HAP-1 (cell line): ENCODE measurements at regions not wholly inside any gene's neighbourhood (a gene's known extent, or its start where the extent isn't known, plus 50 kb on each side); places are given as distances from the start of the nearest gene placed in this dataset.
"Not testable (repeated sequence)": the region's sequence is repeated elsewhere in the genome, so short reads cannot be mapped to it uniquely, and the experiment has no call there.

Experiments
- DNase-seq, 2 experiments: peaks; one replicate each; pipeline ENCODE4 v3.0.0-alpha.2; 2016 to 2020; ENCODE audit warnings: low spot score in 2 of 2
- H3K27me3 ChIP-seq: fragments of 250-450 bp; sonication (Bioruptor Pico); 2 replicates; pipeline ENCODE4 v1.5.1; 2020; ENCODE audit warnings: low read depth, mild to moderate bottlenecking, moderate library complexity
- H3K36me3 ChIP-seq: fragments of 250-450 bp; sonication (Bioruptor Pico); replicated peaks from 2 replicates; pipeline ENCODE4 v1.5.1; 2020; ENCODE audit warnings: mild to moderate bottlenecking
- H3K4me1 ChIP-seq: fragments of 250-450 bp; sonication (Bioruptor Pico); 2 replicates; pipeline ENCODE4 v1.5.1; 2020; ENCODE audit warnings: mild to moderate bottlenecking
- H3K4me3 ChIP-seq: fragments of 250-450 bp; sonication (Bioruptor Pico); 2 replicates; pipeline ENCODE4 v1.5.1; 2020; ENCODE audit warnings: mild to moderate bottlenecking, moderate library complexity
- H3K9me3 ChIP-seq: fragments of 250-450 bp; sonication (Bioruptor Pico); 2 replicates; pipeline ENCODE4 v1.5.1; 2020; ENCODE audit warnings: mild to moderate bottlenecking, moderate library complexity
- in situ Hi-C: fragments of 300-500 bp; cut with MboI; formaldehyde crosslinking; loops from 3 replicates; pipeline ENCODE4 v1.14.3; 2020; ENCODE audit warnings: low sequenced_read_pairs, inconsistent platforms, mixed read lengths

- H3K27me3 ChIP-seq, H3K9me3 ChIP-seq, H3K36me3 ChIP-seq, DNase-seq, in situ Hi-C loops, H3K4me3 ChIP-seq, H3K4me1 ChIP-seq: not testable (repeated sequence)
Measured at GRCh38 chr6:51121380-51121976, 302.8 kb downstream of the TFAP2B start.

GRCh38 chr6:51129043-51129442, 310.4 kb downstream of the TFAP2B start:
- in situ Hi-C loops: no loop called here

GRCh38 chr6:51137777-51138176, 319.1 kb downstream of the TFAP2B start:
- no peaks in the 10 kb centered on the region for H3K4me1 ChIP-seq
- H3K36me3 ChIP-seq: no peaks in the 10 kb centered on the region
- H3K9me3 ChIP-seq: no peaks in the 10 kb centered on the region
- in situ Hi-C loops: no loop called here
- H3K4me3 ChIP-seq: no peak overlapping the region
- H3K27me3 ChIP-seq: no peaks in the 10 kb centered on the region
- no peak for DNase-seq

More at GRCh38 chr6:51129043-51129442, 310.4 kb downstream of the TFAP2B start:
- no peaks in the 10 kb centered on the region for H3K36me3 ChIP-seq
- no peak overlapping the region for H3K4me3 ChIP-seq
- DNase-seq: no peak
- no peaks in the 10 kb centered on the region for H3K9me3 ChIP-seq
- no peaks in the 10 kb centered on the region for H3K27me3 ChIP-seq
- no peaks in the 10 kb centered on the region for H3K4me1 ChIP-seq

GRCh38 chr6:51139950-51140385, 321.3 kb downstream of the TFAP2B start:
- in situ Hi-C loops: no loop called here
- H3K27me3 ChIP-seq: no peaks in the 10 kb centered on the region
- DNase-seq: no peak
- H3K4me1 ChIP-seq: no peaks in the 10 kb centered on the region
- no peak overlapping the region for H3K4me3 ChIP-seq
- no peaks in the 10 kb centered on the region for H3K9me3 ChIP-seq
- H3K36me3 ChIP-seq: no peaks in the 10 kb centered on the region

GRCh38 chr6:51141080-51141479, 322.4 kb downstream of the TFAP2B start:
- H3K4me1 ChIP-seq: no peaks in the 10 kb centered on the region
- in situ Hi-C loops: no loop called here
- no peaks in the 10 kb centered on the region for H3K36me3 ChIP-seq
- no peak for DNase-seq
- no peak overlapping the region for H3K4me3 ChIP-seq
- no peaks in the 10 kb centered on the region for H3K9me3 ChIP-seq
- no peaks in the 10 kb centered on the region for H3K27me3 ChIP-seq

GRCh38 chr6:51147756-51148155, 329.1 kb downstream of the TFAP2B start:
- Histone ChIP-seq H3K9me3 (no peaks in the 10 kb centered on the region), H3K4me3 (no peak overlapping the region), H3K4me1 (no peaks in the 10 kb centered on the region), H3K27me3 (no peaks in the 10 kb centered on the region), H3K36me3 (no peaks in the 10 kb centered on the region)
- in situ Hi-C loops: no loop called here
- no peak for DNase-seq

- Histone ChIP-seq H3K36me3 (no peaks in the 10 kb centered on the region), H3K27me3 (no peaks in the 10 kb centered on the region), H3K4me1 (no peaks in the 10 kb centered on the region), H3K9me3 (no peaks in the 10 kb centered on the region), H3K4me3 (no peak overlapping the region)
- DNase-seq: no peak
- in situ Hi-C loops: no loop called here
Measured at GRCh38 chr6:51152594-51152993, 333.9 kb downstream of the TFAP2B start.

GRCh38 chr6:51153109-51153508, 334.4 kb downstream of the TFAP2B start:
- Histone ChIP-seq H3K36me3 (no peaks in the 10 kb centered on the region), H3K27me3 (no peaks in the 10 kb centered on the region), H3K4me1 (no peaks in the 10 kb centered on the region), H3K9me3 (no peaks in the 10 kb centered on the region), H3K4me3 (no peak overlapping the region)
- in situ Hi-C loops: no loop called here
- DNase-seq: no peak

GRCh38 chr6:51154925-51155324, 336.3 kb downstream of the TFAP2B start:
- in situ Hi-C loops, DNase-seq, H3K4me1 ChIP-seq, H3K4me3 ChIP-seq, H3K36me3 ChIP-seq, H3K27me3 ChIP-seq, H3K9me3 ChIP-seq: not testable (repeated sequence)

GRCh38 chr6:51159260-51159659, 340.6 kb downstream of the TFAP2B start:
- H3K4me3 ChIP-seq, DNase-seq, H3K4me1 ChIP-seq, H3K36me3 ChIP-seq, H3K9me3 ChIP-seq, in situ Hi-C loops, H3K27me3 ChIP-seq: not testable (repeated sequence)

GRCh38 chr6:51161752-51162151, 343.1 kb downstream of the TFAP2B start:
- Histone ChIP-seq H3K4me1 (no peaks in the 10 kb centered on the region), H3K36me3 (no peaks in the 10 kb centered on the region), H3K27me3 (no peaks in the 10 kb centered on the region), H3K4me3 (no peak overlapping the region), H3K9me3 (no peaks in the 10 kb centered on the region)
- DNase-seq: no peak
- in situ Hi-C loops: no loop called here

- no peak overlapping the region for H3K4me3 ChIP-seq
- no peaks in the 10 kb centered on the region for H3K4me1 ChIP-seq
- no peaks in the 10 kb centered on the region for H3K27me3 ChIP-seq
- no peaks in the 10 kb centered on the region for H3K9me3 ChIP-seq
- in situ Hi-C loops: no loop called here
- no peak for DNase-seq
- no peaks in the 10 kb centered on the region for H3K36me3 ChIP-seq
Measured at GRCh38 chr6:51163843-51164529, 345.3 kb downstream of the TFAP2B start.

GRCh38 chr6:51166914-51167313, 348.2 kb downstream of the TFAP2B start:
- H3K36me3 ChIP-seq: no peaks in the 10 kb centered on the region
- no peak for DNase-seq
- no peaks in the 10 kb centered on the region for H3K4me1 ChIP-seq
- no peak overlapping the region for H3K4me3 ChIP-seq
- in situ Hi-C loops: no loop called here
- H3K9me3 ChIP-seq: no peaks in the 10 kb centered on the region
- no peaks in the 10 kb centered on the region for H3K27me3 ChIP-seq

GRCh38 chr6:51167468-51167867, 348.8 kb downstream of the TFAP2B start:
- Histone ChIP-seq H3K27me3 (no peaks in the 10 kb centered on the region), H3K4me3 (no peak overlapping the region), H3K4me1 (no peaks in the 10 kb centered on the region), H3K36me3 (no peaks in the 10 kb centered on the region), H3K9me3 (no peaks in the 10 kb centered on the region)
- no peak for DNase-seq
- in situ Hi-C loops: no loop called here

GRCh38 chr6:51182827-51183226, 364.2 kb downstream of the TFAP2B start:
- H3K9me3 ChIP-seq: no peaks in the 10 kb centered on the region
- in situ Hi-C loops: no loop called here
- H3K36me3 ChIP-seq: no peaks in the 10 kb centered on the region
- DNase-seq: no peak
- no peaks in the 10 kb centered on the region for H3K27me3 ChIP-seq
- no peak overlapping the region for H3K4me3 ChIP-seq
- H3K4me1 ChIP-seq: no peaks in the 10 kb centered on the region
